Gastroesophageal sphincter (tissue), 4 donors: ENCODE measurements at regions not wholly inside any gene's neighbourhood (a gene's known extent, or its start where the extent isn't known, plus 50 kb on each side); places are given as distances from the start of the nearest gene placed in this dataset.

ENCODE experiments used
- ATAC-seq: fragments of 150-250 bp; one replicate; pipeline ENCODE4 v1.9.1; 2016; ENCODE audit warnings: mild to moderate bottlenecking, moderate library complexity
- H3K27ac ChIP-seq, 4 donors: fragments of 200-600 bp; sonication (generic) in 3 of 4; 1 replicate in 3 of 4; 2 replicates in 1 of 4; pipeline ENCODE4 v1.5.1; 2016 to 2019
- H3K27me3 ChIP-seq: fragments of 200-600 bp; sonication (generic); one replicate; pipeline ENCODE4 v1.5.1; 2019
- H3K36me3 ChIP-seq, 2 donors: fragments of 200-600 bp; sonication (generic); one replicate each; pipeline ENCODE4 v1.5.1; 2019; ENCODE audit warnings: control low read depth in 1 of 2
- H3K4me1 ChIP-seq, 3 donors: fragments of 200-600 bp; sonication (generic); 1 replicate in 2 of 3; 2 replicates in 1 of 3; pipeline ENCODE4 v1.5.1; 2016 to 2019; ENCODE audit warnings: control low read depth in 2 of 3
- H3K4me3 ChIP-seq, 2 donors: fragments of 200-600 bp; sonication (generic); one replicate each; pipeline ENCODE4 v1.5.1; 2019; ENCODE audit warnings: mild to moderate bottlenecking in 1 of 2, moderate library complexity in 1 of 2
- H3K9me3 ChIP-seq, 3 donors: fragments of 200-600 bp; sonication (generic); one replicate each; pipeline ENCODE4 v1.5.1; 2017 to 2019; ENCODE audit warnings: control low read depth in 2 of 3
- EP300 ChIP-seq: sonication (generic); formaldehyde crosslinking; IDR thresholded peaks from one replicate; pipeline ENCODE4 v1.6.1; 2017; ENCODE audit warnings: antibody characterized with exemption, mild to moderate bottlenecking
- POLR2A ChIP-seq, 2 donors: fragments of 450-650 bp; IDR thresholded peaks; one replicate each; pipeline ENCODE4 v1.6.1; 2017; ENCODE audit warnings: antibody characterized with exemption in 2 of 2, mild to moderate bottlenecking in 2 of 2, moderate library complexity in 1 of 2
- POLR2AphosphoS5 ChIP-seq: sonication (generic); formaldehyde crosslinking; IDR thresholded peaks from one replicate; pipeline ENCODE4 v1.6.1; 2017; ENCODE audit warnings: antibody characterized with exemption
- WGBS, 2 donors: methylation state at CpG; one replicate each; pipeline ENCODE4 v1.1.5; 2018; ENCODE audit warnings: low coverage in 1 of 2; 5-methylcytosine and 5-hydroxymethylcytosine counted together
- TF ChIP-seq, protein P1 (sequence below), 4 experiments: fragments of 200-600 bp in 2 of 4; fragments of 450-650 bp in 2 of 4; sonication (generic) in 1 of 4; IDR thresholded peaks; one replicate each; pipeline ENCODE4 v1.5.1; 2017 to 2019; ENCODE audit warnings: antibody characterized with exemption in 4 of 4, mild to moderate bottlenecking in 2 of 4, moderate library complexity in 2 of 4

DNA sequence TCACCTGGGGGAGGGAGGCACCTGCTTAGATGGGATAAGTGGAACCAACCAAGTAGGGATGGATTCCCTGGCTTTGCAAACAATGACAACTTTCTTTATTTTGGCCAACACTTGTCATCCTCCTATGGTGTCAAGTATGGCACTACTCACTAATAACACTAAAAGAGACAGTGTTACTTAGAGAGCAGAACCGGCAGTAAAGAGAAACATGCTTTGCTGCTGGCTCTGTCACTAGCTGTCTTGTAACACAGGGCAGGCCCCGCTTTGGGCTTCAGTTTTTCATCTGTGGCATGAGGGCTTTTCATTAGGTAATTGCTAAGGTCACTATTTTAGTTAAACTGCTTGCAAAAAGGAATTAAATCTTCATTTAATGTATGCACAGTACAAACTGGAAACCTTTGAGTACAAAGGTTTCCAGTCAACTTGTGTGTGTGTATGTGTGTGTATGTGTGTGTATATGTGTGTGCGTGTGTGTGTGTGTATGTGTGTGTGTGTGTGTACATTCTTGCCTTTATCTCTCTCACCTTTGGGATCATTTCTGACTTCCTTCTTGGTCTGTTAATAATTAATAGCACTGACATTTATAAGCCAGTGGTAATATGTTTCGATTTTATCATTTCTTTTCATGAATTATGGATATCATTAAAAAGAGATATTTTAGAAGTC is 64.7 kb downstream of the BTBD3 start:
- Histone ChIP-seq H3K9me3 (no peaks in the 10 kb centered on the region), H3K27me3 (no peaks in the 10 kb centered on the region), H3K4me3 (no peak overlapping the region), H3K36me3 (no peaks in the 10 kb centered on the region), H3K27ac (no peak overlapping the region), H3K4me1 (no peaks in the 10 kb centered on the region)
- 34 to 64% methylated on average over 3 to 4 of the region's 4 CpGs for WGBS, 2 donors
- TF ChIP-seq, protein P1, sequence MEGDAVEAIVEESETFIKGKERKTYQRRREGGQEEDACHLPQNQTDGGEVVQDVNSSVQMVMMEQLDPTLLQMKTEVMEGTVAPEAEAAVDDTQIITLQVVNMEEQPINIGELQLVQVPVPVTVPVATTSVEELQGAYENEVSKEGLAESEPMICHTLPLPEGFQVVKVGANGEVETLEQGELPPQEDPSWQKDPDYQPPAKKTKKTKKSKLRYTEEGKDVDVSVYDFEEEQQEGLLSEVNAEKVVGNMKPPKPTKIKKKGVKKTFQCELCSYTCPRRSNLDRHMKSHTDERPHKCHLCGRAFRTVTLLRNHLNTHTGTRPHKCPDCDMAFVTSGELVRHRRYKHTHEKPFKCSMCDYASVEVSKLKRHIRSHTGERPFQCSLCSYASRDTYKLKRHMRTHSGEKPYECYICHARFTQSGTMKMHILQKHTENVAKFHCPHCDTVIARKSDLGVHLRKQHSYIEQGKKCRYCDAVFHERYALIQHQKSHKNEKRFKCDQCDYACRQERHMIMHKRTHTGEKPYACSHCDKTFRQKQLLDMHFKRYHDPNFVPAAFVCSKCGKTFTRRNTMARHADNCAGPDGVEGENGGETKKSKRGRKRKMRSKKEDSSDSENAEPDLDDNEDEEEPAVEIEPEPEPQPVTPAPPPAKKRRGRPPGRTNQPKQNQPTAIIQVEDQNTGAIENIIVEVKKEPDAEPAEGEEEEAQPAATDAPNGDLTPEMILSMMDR (IDR thresholded peaks at IDR 0.05), result no peak
- TF ChIP-seq EP300 (no peak), POLR2AphosphoS5 (no peak), POLR2A (IDR thresholded peaks at IDR 0.05) (no peak)
- no peak for ATAC-seq

DNA sequence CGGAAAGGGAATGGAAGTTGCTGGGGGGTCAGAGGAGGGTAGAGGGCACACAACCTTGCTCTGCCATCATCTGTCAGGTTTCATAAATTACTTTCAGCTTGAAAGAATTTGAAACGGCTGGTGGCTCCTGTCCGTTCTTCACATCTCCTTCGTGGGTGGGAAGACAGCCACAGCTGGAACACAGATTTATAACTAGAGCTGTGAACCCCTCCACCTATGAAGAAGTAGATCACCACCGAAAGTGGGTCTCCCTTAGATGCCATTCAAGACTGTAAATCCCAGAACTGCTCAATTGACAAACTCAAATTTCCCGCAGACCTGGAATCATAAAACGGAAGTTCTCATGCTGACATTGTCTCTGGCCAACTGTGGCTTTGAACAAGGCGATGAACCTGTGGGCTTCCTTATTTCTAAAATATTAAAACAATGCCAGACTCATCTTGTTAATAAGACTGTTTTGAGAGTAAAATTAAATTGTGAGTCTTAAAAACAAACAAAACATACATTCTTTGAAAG is 65.3 kb downstream of the BTBD3 start:
- TF ChIP-seq POLR2AphosphoS5, result no peak
- TF ChIP-seq POLR2A (IDR thresholded peaks at IDR 0.05), result no peak
- no peak for TF ChIP-seq EP300
- TF ChIP-seq, protein P1 (IDR thresholded peaks at IDR 0.05), result no peak
- Histone ChIP-seq H3K9me3 (no peaks in the 10 kb centered on the region), H3K27me3 (no peaks in the 10 kb centered on the region), H3K27ac (no peak overlapping the region), H3K4me3 (no peak overlapping the region), H3K4me1 (no peaks in the 10 kb centered on the region), H3K36me3 (no peaks in the 10 kb centered on the region)
- ATAC-seq, result no peak
- 57 to 68% methylated on average over 5 to 7 of the region's 8 CpGs for WGBS, 2 donors

DNA sequence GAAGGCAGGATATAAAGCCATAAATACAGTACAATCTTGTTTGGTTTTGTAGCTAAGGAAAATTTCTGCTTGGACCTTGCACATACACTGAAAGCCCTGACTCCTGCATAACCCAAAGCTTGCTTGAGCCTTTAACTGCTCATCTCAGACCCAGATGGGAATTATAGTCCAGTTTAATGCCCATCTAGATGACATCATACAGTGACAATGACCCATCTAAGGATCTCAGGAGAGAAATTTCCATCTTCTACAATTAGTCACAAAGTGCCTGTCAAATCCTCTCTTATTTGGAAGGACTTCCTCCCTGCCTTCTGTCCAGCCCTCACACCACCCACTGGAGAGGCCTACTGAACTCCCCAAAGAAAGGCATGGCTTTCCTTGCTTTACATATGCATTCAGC is 69.3 kb downstream of the BTBD3 start:
- H3K27ac ChIP-seq, result no peak overlapping the region
- no peak for ATAC-seq
- TF ChIP-seq POLR2A (IDR thresholded peaks at IDR 0.05), result no peak
- no peak for TF ChIP-seq EP300
- TF ChIP-seq POLR2AphosphoS5, result no peak
- TF ChIP-seq, protein P1 (IDR thresholded peaks at IDR 0.05), result no peak
- no peaks in the 10 kb centered on the region for H3K36me3 ChIP-seq
- H3K27me3 ChIP-seq, result no peaks in the 10 kb centered on the region
- no peaks in the 10 kb centered on the region for H3K4me1 ChIP-seq
- no peak overlapping the region for H3K4me3 ChIP-seq
- H3K9me3 ChIP-seq, result no peaks in the 10 kb centered on the region

DNA sequence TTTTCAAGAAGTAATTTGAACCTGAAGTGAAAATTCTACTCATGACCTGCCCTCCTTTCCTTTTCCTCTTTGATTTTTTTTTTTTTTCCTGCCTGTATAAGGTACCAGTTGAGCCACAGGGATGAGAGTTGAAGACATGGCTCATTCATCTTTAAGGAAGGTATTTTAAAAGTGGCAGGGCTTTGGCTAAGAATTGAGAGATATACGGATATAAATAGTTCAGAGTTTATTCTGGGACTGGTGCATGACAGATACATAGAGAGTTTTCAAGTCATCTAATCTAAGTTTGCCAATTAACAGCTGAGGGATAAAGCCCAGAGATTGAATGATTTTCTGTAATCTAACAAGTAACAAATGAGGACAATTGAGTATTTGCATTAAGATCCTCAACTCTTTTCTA is 69.8 kb downstream of the BTBD3 start:
- H3K9me3 ChIP-seq, result no peaks in the 10 kb centered on the region
- H3K36me3 ChIP-seq, result no peaks in the 10 kb centered on the region
- H3K27me3 ChIP-seq, result no peaks in the 10 kb centered on the region
- 22 to 38% methylated on average over 1 of the region's 1 CpG for WGBS, 2 donors
- H3K4me3 ChIP-seq, result no peak overlapping the region
- H3K4me1 ChIP-seq, result no peaks in the 10 kb centered on the region
- H3K27ac ChIP-seq, result no peak overlapping the region
- no peak for TF ChIP-seq POLR2AphosphoS5
- TF ChIP-seq EP300, result no peak
- TF ChIP-seq POLR2A (IDR thresholded peaks at IDR 0.05), result no peak
- TF ChIP-seq, protein P1 (IDR thresholded peaks at IDR 0.05), result no peak
- no peak for ATAC-seq

DNA sequence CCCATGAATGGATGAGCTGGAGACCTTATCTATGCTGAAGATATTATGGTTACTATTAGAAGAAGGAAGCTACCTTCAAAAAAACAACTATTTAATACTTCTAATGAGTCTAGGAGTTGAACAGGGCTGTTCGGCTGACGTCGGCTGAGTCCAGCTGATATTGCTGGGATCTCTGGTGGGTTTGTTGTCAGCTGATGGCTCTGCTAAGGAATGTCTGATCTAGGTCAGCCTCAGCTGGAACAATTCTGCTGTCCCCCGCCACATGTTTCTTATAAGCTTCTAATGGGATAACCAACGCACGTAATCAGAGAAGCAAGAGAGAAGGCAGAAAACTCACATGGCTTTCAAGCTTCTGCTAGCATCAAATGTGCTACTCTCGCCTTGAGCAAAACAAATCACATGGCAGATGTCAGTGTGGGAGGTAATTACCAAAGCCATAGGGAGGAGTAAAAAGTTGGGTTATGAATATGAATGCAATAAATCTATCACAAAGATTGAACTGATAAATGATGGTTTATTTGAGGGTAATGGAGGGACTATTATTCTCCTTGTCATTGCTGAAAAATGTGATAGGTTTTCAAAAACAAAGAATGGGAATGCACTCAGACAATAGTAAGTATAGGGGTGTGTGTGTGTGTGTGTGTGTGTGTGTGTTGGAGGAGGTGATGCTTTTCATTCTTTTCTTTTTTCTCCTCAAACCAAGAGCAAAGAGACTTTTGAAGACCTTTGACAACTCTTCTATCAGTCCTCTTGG is 71.5 kb downstream of the BTBD3 start:
- 68 to 91% methylated on average over 3 to 6 of the region's 7 CpGs for WGBS, 2 donors
- no peaks in the 10 kb centered on the region for H3K9me3 ChIP-seq
- H3K4me3 ChIP-seq, result no peak overlapping the region
- TF ChIP-seq EP300 (no peak), POLR2AphosphoS5 (no peak), POLR2A (IDR thresholded peaks at IDR 0.05) (no peak)
- TF ChIP-seq, protein P1 (IDR thresholded peaks at IDR 0.05), result no peak
- H3K4me1 ChIP-seq, result no peaks in the 10 kb centered on the region
- H3K27ac ChIP-seq, result no peak overlapping the region
- no peaks in the 10 kb centered on the region for H3K36me3 ChIP-seq
- H3K27me3 ChIP-seq, result no peaks in the 10 kb centered on the region
- no peak for ATAC-seq
